CD4-positive, alpha-beta T cell (primary cell): ENCODE measurements at regions not wholly inside any gene's neighbourhood (a gene's known extent, or its start where the extent isn't known, plus 50 kb on each side); places are given as distances from the start of the nearest gene placed in this dataset.

ENCODE experiments used
- ATAC-seq: fragments of 200-7000 bp; cut with Tn5 transposase; one replicate; pipeline ENCODE4 v1.10.0; 2022; ENCODE audit warnings: mild to moderate bottlenecking; ENCODE audit not compliant: poor library complexity
- CTCF ChIA-PET: fragments of 350-600 bp; sonication (Branson Sonifier 250); formaldehyde crosslinking; loops from one replicate; lab custom pipeline; 2021; ENCODE audit warnings: antibody characterized with exemption, inconsistent platforms; lab: Charles Lee
- POLR2A ChIA-PET: fragments of 350-600 bp; sonication (Branson Sonifier 250); formaldehyde crosslinking; loops from one replicate; lab custom pipeline; 2021; ENCODE audit warnings: antibody characterized with exemption, inconsistent platforms; lab: Charles Lee
- DNase-seq, 14 experiments: peaks; one replicate each; pipeline ENCODE4 v3.0.0-alpha.2; 2013 to 2020; ENCODE audit warnings: mixed read lengths in 2 of 14
- H3K27ac ChIP-seq, 2 donors: one replicate each; pipeline versions ENCODE4 v1.5.1 to v1.7.0; 2013; ENCODE audit warnings: low read length in 2 of 2, low read depth in 1 of 2, mild to moderate bottlenecking in 1 of 2
- H3K27me3 ChIP-seq, 2 experiments: 1 replicate in 1 of 2; 2 replicates in 1 of 2; pipeline versions ENCODE4 v1.6.1 to v1.7.0; 2013; ENCODE audit warnings: low read length in 2 of 2, control low read depth in 1 of 2, mild to moderate bottlenecking in 1 of 2, moderate library complexity in 1 of 2; ENCODE audit not compliant: insufficient read depth in 2 of 2, control insufficient read depth in 1 of 2
- H3K36me3 ChIP-seq: one replicate; pipeline ENCODE4 v1.6.1; 2013; ENCODE audit warnings: low read length, control low read depth; ENCODE audit not compliant: insufficient read depth
- H3K4me1 ChIP-seq: one replicate; pipeline ENCODE4 v1.6.1; 2013; ENCODE audit warnings: low read length, control low read depth; ENCODE audit not compliant: insufficient read depth
- H3K4me3 ChIP-seq: one replicate; pipeline ENCODE4 v1.5.1; 2013; ENCODE audit warnings: mild to moderate bottlenecking, low read length, moderate library complexity
- H3K9me3 ChIP-seq, 2 experiments: 1 replicate in 1 of 2; 2 replicates in 1 of 2; pipeline versions ENCODE4 v1.6.1 to v1.7.0; 2013; ENCODE audit warnings: low read length in 2 of 2, mild to moderate bottlenecking in 2 of 2, control low read depth in 1 of 2, moderate library complexity in 1 of 2; ENCODE audit not compliant: control insufficient read depth in 1 of 2, insufficient read depth in 1 of 2
- H3K27ac Mint-ChIP-seq: one replicate; pipeline ENCODE4 v1.8.0; 2020; ENCODE audit warnings: mixed read lengths
- H3K27me3 Mint-ChIP-seq: one replicate; pipeline ENCODE4 v1.8.0; 2021; ENCODE audit warnings: mixed read lengths
- H3K36me3 Mint-ChIP-seq: one replicate; pipeline ENCODE4 v1.8.0; 2021; ENCODE audit warnings: low read depth, mixed read lengths
- H3K4me1 Mint-ChIP-seq: one replicate; pipeline ENCODE4 v1.8.0; 2021; ENCODE audit warnings: low read depth, mixed read lengths
- H3K4me3 Mint-ChIP-seq: one replicate; pipeline ENCODE4 v1.8.0; 2020; ENCODE audit warnings: mild to moderate bottlenecking, mixed read lengths
- H3K9me3 Mint-ChIP-seq: one replicate; pipeline ENCODE4 v1.8.0; 2020; ENCODE audit warnings: mixed read lengths
- intact Hi-C, 2 experiments: fragments of 100-400 bp; cut with DNase I in 1 of 2; cut with micrococcal nuclease in 1 of 2; formaldehyde crosslinking; loops; one replicate each; pipeline versions ENCODE4 v1.15.1 to v1.9.0; 2023 to 2025; cut with DNase I, micrococcal nuclease
- TF ChIP-seq, protein P1 (sequence below): fragments of 200-600 bp; IDR thresholded peaks from one replicate; pipeline ENCODE4 v1.8.0; 2022; ENCODE audit warnings: antibody characterized with exemption, mild to moderate bottlenecking

DNA sequence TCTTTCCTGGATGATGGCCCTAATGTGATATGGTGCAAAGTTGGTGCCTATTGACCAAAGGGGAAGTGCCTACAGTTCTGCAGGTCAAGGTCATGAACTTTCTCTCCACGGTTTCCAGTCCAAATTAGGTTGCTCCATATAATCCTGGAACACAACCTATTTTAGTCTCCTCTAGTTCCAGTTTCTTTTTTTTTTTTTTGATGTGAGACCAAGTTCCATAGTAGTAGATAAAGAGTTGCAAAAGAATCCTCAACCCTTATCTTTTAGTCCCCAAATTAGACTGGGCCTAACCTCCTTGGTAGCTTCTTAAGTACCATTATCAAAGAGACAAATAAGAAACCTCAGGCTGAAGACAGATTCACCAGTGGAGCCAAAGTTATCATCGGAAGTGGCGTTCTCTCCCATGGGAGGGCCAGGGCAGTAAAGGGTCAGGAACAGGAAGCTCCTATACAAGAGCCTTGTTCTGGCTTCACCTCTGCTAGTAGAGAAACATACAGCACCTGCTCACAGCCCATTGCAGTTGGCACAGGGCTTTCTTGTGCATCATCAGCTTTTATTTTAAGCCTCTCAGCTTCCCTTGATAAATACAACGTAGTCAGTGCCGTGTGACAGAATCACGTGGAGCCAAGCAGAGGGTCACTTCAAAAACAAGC lies 132.2 kb upstream of the RREB1 start:
- no peak overlapping the region for H3K27ac ChIP-seq
- intact Hi-C loops: no loop called here
- H3K9me3 ChIP-seq: no peaks in the 10 kb centered on the region
- Mint-ChIP-seq H3K27ac (no peak overlapping the region), H3K9me3 (no peaks in the 10 kb centered on the region), H3K36me3 (no peaks in the 10 kb centered on the region), H3K4me1 (no peaks in the 10 kb centered on the region), H3K27me3 (no peaks in the 10 kb centered on the region), H3K4me3 (no peak overlapping the region)
- ChIA-PET POLR2A (no interaction called here), CTCF (no interaction called here)
- ATAC-seq (no peak), DNase-seq (no peak)
- H3K4me1 ChIP-seq: no peaks in the 10 kb centered on the region
- H3K27me3 ChIP-seq: no peaks in the 10 kb centered on the region
- TF ChIP-seq, protein P1, sequence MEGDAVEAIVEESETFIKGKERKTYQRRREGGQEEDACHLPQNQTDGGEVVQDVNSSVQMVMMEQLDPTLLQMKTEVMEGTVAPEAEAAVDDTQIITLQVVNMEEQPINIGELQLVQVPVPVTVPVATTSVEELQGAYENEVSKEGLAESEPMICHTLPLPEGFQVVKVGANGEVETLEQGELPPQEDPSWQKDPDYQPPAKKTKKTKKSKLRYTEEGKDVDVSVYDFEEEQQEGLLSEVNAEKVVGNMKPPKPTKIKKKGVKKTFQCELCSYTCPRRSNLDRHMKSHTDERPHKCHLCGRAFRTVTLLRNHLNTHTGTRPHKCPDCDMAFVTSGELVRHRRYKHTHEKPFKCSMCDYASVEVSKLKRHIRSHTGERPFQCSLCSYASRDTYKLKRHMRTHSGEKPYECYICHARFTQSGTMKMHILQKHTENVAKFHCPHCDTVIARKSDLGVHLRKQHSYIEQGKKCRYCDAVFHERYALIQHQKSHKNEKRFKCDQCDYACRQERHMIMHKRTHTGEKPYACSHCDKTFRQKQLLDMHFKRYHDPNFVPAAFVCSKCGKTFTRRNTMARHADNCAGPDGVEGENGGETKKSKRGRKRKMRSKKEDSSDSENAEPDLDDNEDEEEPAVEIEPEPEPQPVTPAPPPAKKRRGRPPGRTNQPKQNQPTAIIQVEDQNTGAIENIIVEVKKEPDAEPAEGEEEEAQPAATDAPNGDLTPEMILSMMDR: no peak
- H3K36me3 ChIP-seq: no peaks in the 10 kb centered on the region
- H3K4me3 ChIP-seq: no peak overlapping the region

- Mint-ChIP-seq H3K27me3 (no peaks in the 10 kb centered on the region), H3K4me1 (no peaks in the 10 kb centered on the region), H3K4me3 (no peak overlapping the region), H3K36me3 (no peaks in the 10 kb centered on the region), H3K27ac (no peak overlapping the region), H3K9me3 (no peaks in the 10 kb centered on the region)
- Histone ChIP-seq H3K4me1 (no peaks in the 10 kb centered on the region), H3K27me3 (no peaks in the 10 kb centered on the region), H3K9me3 (no peaks in the 10 kb centered on the region), H3K36me3 (no peaks in the 10 kb centered on the region), H3K4me3 (no peak overlapping the region), H3K27ac (no peak overlapping the region)
- ChIA-PET POLR2A (no interaction called here), CTCF (no interaction called here)
- no peak for DNase-seq
- TF ChIP-seq, protein P1: no peak
- intact Hi-C loops: no loop called here
- ATAC-seq: no peak
Observed at GRCh38 chr6:6976193-6976592, 131.6 kb upstream of the RREB1 start.

DNA sequence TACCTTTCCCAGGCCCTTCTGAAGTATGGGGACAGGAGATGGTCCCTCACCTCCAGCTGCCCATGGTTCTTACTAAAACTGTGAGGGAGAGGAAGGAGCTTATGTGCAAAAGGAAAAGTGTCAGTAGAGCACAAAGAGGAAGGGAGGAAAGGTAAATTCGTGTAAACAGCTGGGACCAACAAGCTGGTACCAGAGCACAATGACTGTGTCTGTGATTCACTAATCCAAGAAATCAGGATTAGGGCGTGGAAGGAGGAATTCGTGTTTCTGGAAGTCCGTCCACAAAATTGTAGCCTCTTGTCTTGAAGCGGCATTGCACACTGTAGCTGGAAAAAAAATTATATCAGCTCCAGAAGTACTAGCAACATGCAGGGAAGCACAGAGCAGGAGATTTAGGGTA lies 129.0 kb upstream of the RREB1 start:
- no peak overlapping the region for H3K27ac ChIP-seq
- Mint-ChIP-seq H3K27ac (no peak overlapping the region), H3K9me3 (no peaks in the 10 kb centered on the region), H3K27me3 (no peaks in the 10 kb centered on the region), H3K4me1 (no peaks in the 10 kb centered on the region), H3K36me3 (no peaks in the 10 kb centered on the region), H3K4me3 (no peak overlapping the region)
- no peaks in the 10 kb centered on the region for H3K27me3 ChIP-seq
- TF ChIP-seq, protein P1: no peak
- DNase-seq: no peak
- ATAC-seq: no peak
- no peaks in the 10 kb centered on the region for H3K4me1 ChIP-seq
- POLR2A ChIA-PET: no interaction called here
- no peaks in the 10 kb centered on the region for H3K36me3 ChIP-seq
- no peak overlapping the region for H3K4me3 ChIP-seq
- H3K9me3 ChIP-seq: no peaks in the 10 kb centered on the region
- intact Hi-C loops: no loop called here
- CTCF ChIA-PET: no interaction called here
